HepG2 (cell line): ENCODE measurements at regions not wholly inside any gene's neighbourhood (a gene's known extent, or its start where the extent isn't known, plus 50 kb on each side); places are given as distances from the start of the nearest gene placed in this dataset.
"Not testable (repeated sequence)": the region's sequence is repeated elsewhere in the genome, so short reads cannot be mapped to it uniquely, and the experiment has no call there.

Experiments used
- ATAC-seq: fragments of 200-7000 bp; cut with Tn5 transposase; 3 replicates; pipeline ENCODE4 v1.9.1; 2020; ENCODE audit warnings: mild to moderate bottlenecking, moderate library complexity
- BruUV-seq: library from RNA; stranded (reverse); fragments of 400-500 nt; replicated peaks from 2 replicates; lab custom pipeline; 2021; lab: Mats Ljungman, UMichigan
- CTCF ChIA-PET: fragments of 300-600 bp; formaldehyde crosslinking; extraction: SDS; loops from one replicate; lab custom pipeline; 2021; ENCODE audit warnings: low total read pairs, inconsistent platforms, low intra/inter-chr PET ratio; lab: Yijun Ruan, JAX
- POLR2A ChIA-PET: fragments of 350-600 bp; sonication (Branson Sonifier 250); formaldehyde crosslinking; loops from one replicate; lab custom pipeline; 2020; ENCODE audit warnings: antibody characterized with exemption, inconsistent platforms; lab: Yijun Ruan, JAX
- DNase-seq: peaks from one replicate; pipeline ENCODE4 v3.0.0-alpha.2; 2015; ENCODE audit warnings: low spot score
- FAIRE-seq: peaks from 3 replicates; lab custom pipeline; 2011; peaks lifted over from hg19 to GRCh38; lab: Jason Lieb, UNC
- H2AFZ ChIP-seq: one replicate; pipeline ENCODE4 v1.6.1; 2011; ENCODE audit warnings: low read length, inconsistent platforms
- H3K27ac ChIP-seq: fragments of 300-600 bp; 3 replicates; pipeline ENCODE4 v1.8.0; 2011; ENCODE audit warnings: mixed run types, mild to moderate bottlenecking, mixed read lengths, low read length, inconsistent platforms; ENCODE audit not compliant: insufficient read depth; ENCODE audit errors: extremely low read length
- H3K27me3 ChIP-seq, 2 experiments: fragments of 200-600 bp in 1 of 2; 2 replicates in 1 of 2; 3 replicates in 1 of 2; pipeline versions ENCODE4 v1.6.0 to v1.8.0; 2011; ENCODE audit warnings: low read length in 2 of 2, mild to moderate bottlenecking in 2 of 2, moderate library complexity in 2 of 2, inconsistent platforms in 1 of 2; ENCODE audit not compliant: insufficient read depth in 2 of 2, control insufficient read depth in 1 of 2
- H3K36me3 ChIP-seq, 2 experiments: fragments of 200-600 bp in 1 of 2; replicated peaks in 1 of 2; 2 replicates in 1 of 2; 3 replicates in 1 of 2; pipeline versions ENCODE4 v1.5.1 to v1.8.0; 2011; ENCODE audit warnings: low read length in 2 of 2, inconsistent platforms in 1 of 2; ENCODE audit not compliant: insufficient read depth in 2 of 2, control insufficient read depth in 1 of 2
- H3K4me1 ChIP-seq: 2 replicates; pipeline ENCODE4 v1.5.1; 2012; ENCODE audit warnings: low read length, inconsistent platforms; ENCODE audit not compliant: insufficient read depth
- H3K4me2 ChIP-seq: 2 replicates; pipeline ENCODE4 v1.6.0; 2011; ENCODE audit warnings: low read depth, low read length, inconsistent platforms
- H3K4me3 ChIP-seq, 3 experiments: fragments of 200-600 bp in 1 of 3; sonication (generic), shearing (Covaris generic) in 1 of 3; replicated peaks in 1 of 3; 2 replicates each; pipeline ENCODE4 v1.5.1; 2011 to 2016; ENCODE audit warnings: low read length in 3 of 3, inconsistent platforms in 2 of 3, low read depth in 2 of 3, mild to moderate bottlenecking in 2 of 3, control low read depth in 1 of 3, mixed read lengths in 1 of 3; ENCODE audit not compliant: insufficient read depth in 1 of 3
- H3K79me2 ChIP-seq: one replicate; pipeline ENCODE4 v1.6.1; 2011; ENCODE audit warnings: low read length, inconsistent platforms; ENCODE audit not compliant: insufficient read depth
- H3K9ac ChIP-seq: 2 replicates; pipeline ENCODE4 v1.6.0; 2011; ENCODE audit warnings: mild to moderate bottlenecking, low read depth, low read length, inconsistent platforms; ENCODE audit not compliant: insufficient read depth
- H3K9me3 ChIP-seq: 2 replicates; pipeline ENCODE4 v1.5.1; 2012; ENCODE audit warnings: mild to moderate bottlenecking, low read length
- H4K20me1 ChIP-seq: 2 replicates; pipeline ENCODE4 v1.6.0; 2011; ENCODE audit warnings: inconsistent platforms, mild to moderate bottlenecking, low read length, moderate library complexity; ENCODE audit not compliant: insufficient read depth
- POLR2G ChIP-seq: fragments of 200-400 bp; formaldehyde crosslinking; IDR thresholded peaks from 2 replicates; pipeline ENCODE4 v1.6.1; 2018; ENCODE audit warnings: mild to moderate bottlenecking, low read depth, low read length, moderate library complexity
- ZNF230 ChIP-seq: sonication (generic); formaldehyde crosslinking; IDR thresholded peaks from 2 replicates; pipeline ENCODE4 v1.4.0; 2020; ENCODE audit warnings: mild to moderate bottlenecking, missing genetic modification reagents
- in situ Hi-C: cut with HindIII; loops from 2 replicates; pipeline ENCODE4 v1.10.0; 2017; ENCODE audit warnings: low pct_unique_long_range_greater_than_20kb; ENCODE audit not compliant: extremely low pct_ligation_motif_present
- intact Hi-C: fragments of 100-400 bp; cut with micrococcal nuclease; formaldehyde crosslinking; loops from one replicate; pipeline ENCODE4 v1.10.0; 2022; ENCODE audit not compliant: unreplicated experiment
- TF ChIP-seq, protein P1 (sequence below): sonication (generic); formaldehyde crosslinking; IDR thresholded peaks from 2 replicates; pipeline ENCODE4 v1.9.0; 2021; ENCODE audit warnings: missing genetic modification reagents, borderline replicate concordance

DNA sequence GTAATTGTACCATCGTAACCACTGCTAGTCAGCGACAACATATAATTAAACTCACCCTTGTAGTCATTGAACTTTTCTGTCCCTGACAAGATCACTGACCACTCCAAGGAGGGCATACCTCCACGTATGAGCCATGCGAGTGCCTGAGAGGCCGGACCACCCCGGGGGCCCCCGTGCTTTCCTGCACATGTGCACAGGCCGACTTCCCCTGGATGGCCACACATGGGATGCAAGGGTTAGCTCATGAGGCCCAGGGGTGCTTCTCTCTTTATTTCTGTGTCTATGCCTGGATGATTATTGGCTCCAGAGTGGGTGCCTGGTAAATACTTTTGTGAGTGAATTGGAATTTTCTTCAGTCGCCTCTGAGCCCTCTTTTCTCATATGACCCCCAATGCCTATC lies 82.8 kb upstream of the ZNF536 start (continued):
- TF ChIP-seq, protein P1, sequence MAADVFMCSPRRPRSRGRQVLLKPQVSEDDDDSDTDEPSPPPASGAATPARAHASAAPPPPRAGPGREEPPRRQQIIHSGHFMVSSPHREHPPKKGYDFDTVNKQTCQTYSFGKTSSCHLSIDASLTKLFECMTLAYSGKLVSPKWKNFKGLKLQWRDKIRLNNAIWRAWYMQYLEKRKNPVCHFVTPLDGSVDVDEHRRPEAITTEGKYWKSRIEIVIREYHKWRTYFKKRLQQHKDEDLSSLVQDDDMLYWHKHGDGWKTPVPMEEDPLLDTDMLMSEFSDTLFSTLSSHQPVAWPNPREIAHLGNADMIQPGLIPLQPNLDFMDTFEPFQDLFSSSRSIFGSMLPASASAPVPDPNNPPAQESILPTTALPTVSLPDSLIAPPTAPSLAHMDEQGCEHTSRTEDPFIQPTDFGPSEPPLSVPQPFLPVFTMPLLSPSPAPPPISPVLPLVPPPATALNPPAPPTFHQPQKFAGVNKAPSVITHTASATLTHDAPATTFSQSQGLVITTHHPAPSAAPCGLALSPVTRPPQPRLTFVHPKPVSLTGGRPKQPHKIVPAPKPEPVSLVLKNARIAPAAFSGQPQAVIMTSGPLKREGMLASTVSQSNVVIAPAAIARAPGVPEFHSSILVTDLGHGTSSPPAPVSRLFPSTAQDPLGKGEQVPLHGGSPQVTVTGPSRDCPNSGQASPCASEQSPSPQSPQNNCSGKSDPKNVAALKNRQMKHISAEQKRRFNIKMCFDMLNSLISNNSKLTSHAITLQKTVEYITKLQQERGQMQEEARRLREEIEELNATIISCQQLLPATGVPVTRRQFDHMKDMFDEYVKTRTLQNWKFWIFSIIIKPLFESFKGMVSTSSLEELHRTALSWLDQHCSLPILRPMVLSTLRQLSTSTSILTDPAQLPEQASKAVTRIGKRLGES (CRISPR knock-in tag), result no peak
- no peak for TF ChIP-seq POLR2G
- no peak for TF ChIP-seq ZNF230

DNA sequence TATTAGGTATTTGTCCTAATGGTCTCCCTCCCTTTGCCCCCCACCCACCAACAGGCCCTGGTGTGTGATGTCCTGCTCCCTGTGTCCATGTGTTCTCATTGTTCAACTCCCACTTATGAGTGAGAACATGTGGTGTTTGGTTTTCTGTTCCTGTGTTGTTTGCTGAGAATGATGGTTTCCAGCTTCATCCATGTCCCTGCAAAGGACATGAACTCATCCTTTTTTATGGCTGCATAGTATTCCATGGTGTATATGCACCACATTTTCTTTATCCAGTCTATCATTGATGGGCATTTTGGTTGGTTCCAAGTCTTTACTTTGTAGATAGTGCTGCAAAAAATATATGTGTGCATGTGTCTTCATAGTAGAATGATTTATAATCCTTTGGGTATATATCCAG lies 81.4 kb upstream of the ZNF536 start:
- H3K9ac ChIP-seq, ATAC-seq, intact Hi-C loops, H3K27me3 ChIP-seq, in situ Hi-C loops, H3K4me3 ChIP-seq, H2AFZ ChIP-seq, H3K4me1 ChIP-seq, H3K9me3 ChIP-seq, H3K36me3 ChIP-seq, DNase-seq, H4K20me1 ChIP-seq, H3K4me2 ChIP-seq, H3K27ac ChIP-seq, POLR2A ChIA-PET, BruUV-seq, FAIRE-seq, H3K79me2 ChIP-seq, CTCF ChIA-PET: not testable (repeated sequence)
